GM23248 (cell line): ENCODE measurements at regions not wholly inside any gene's neighbourhood (a gene's known extent, or its start where the extent isn't known, plus 50 kb on each side); places are given as distances from the start of the nearest gene placed in this dataset.

Experiments
- DNase-seq: peaks from one replicate; pipeline ENCODE4 v3.0.0-alpha.2; 2015
- H2AFZ ChIP-seq: fragments of 200-600 bp; sonication (generic); 2 replicates; pipeline ENCODE4 v1.6.1; 2016; ENCODE audit warnings: antibody characterized with exemption
- H3F3A ChIP-seq: fragments of 200-600 bp; sonication (generic); 2 replicates; pipeline ENCODE4 v1.6.1; 2016; ENCODE audit warnings: mild to moderate bottlenecking, antibody characterized with exemption, mixed run types; ENCODE audit not compliant: insufficient read depth
- H3K27ac ChIP-seq: fragments of 200-600 bp; sonication (generic); 2 replicates; pipeline ENCODE4 v1.5.1; 2016; ENCODE audit warnings: mild to moderate bottlenecking
- H3K27me3 ChIP-seq: fragments of 200-600 bp; sonication (generic); replicated peaks from 2 replicates; pipeline ENCODE4 v1.6.1; 2016; ENCODE audit warnings: mild to moderate bottlenecking; ENCODE audit not compliant: insufficient read depth
- H3K36me3 ChIP-seq: fragments of 200-600 bp; sonication (generic); 2 replicates; pipeline ENCODE4 v1.6.1; 2016; ENCODE audit warnings: low read depth, mild to moderate bottlenecking
- H3K4me1 ChIP-seq: fragments of 200-600 bp; sonication (generic); 2 replicates; pipeline ENCODE4 v1.6.1; 2016; ENCODE audit warnings: mild to moderate bottlenecking; ENCODE audit not compliant: insufficient read depth
- H3K4me2 ChIP-seq: fragments of 200-600 bp; sonication (generic); one replicate; pipeline ENCODE4 v1.6.1; 2016; ENCODE audit warnings: mild to moderate bottlenecking; ENCODE audit not compliant: unreplicated experiment
- H3K4me3 ChIP-seq: fragments of 200-600 bp; sonication (generic); 2 replicates; pipeline ENCODE4 v1.5.1; 2016; ENCODE audit warnings: mild to moderate bottlenecking
- H3K79me2 ChIP-seq: fragments of 200-600 bp; sonication (generic); 2 replicates; pipeline ENCODE4 v1.6.1; 2016; ENCODE audit warnings: mild to moderate bottlenecking; ENCODE audit not compliant: insufficient read depth
- H3K9ac ChIP-seq: fragments of 200-600 bp; sonication (generic); 2 replicates; pipeline ENCODE4 v1.6.1; 2016; ENCODE audit warnings: mild to moderate bottlenecking
- H3K9me2 ChIP-seq: fragments of 200-600 bp; sonication (generic); 2 replicates; pipeline ENCODE4 v1.6.1; 2016; ENCODE audit warnings: mixed run types, mild to moderate bottlenecking, moderate library complexity; ENCODE audit not compliant: insufficient read depth
- H3K9me3 ChIP-seq: fragments of 200-600 bp; sonication (generic); one replicate; pipeline ENCODE4 v1.6.1; 2017; ENCODE audit warnings: low read depth
- H4K20me1 ChIP-seq: fragments of 200-600 bp; sonication (generic); 2 replicates; pipeline ENCODE4 v1.6.0; 2016; ENCODE audit not compliant: insufficient read depth
- EZH2 ChIP-seq: fragments of 200-600 bp; sonication (generic); IDR thresholded peaks from 2 replicates; pipeline ENCODE4 v1.6.1; 2018; ENCODE audit warnings: antibody characterized with exemption, mild to moderate bottlenecking; ENCODE audit not compliant: insufficient read depth, poor library complexity, severe bottlenecking
- EZH2phosphoT487 ChIP-seq: fragments of 200-600 bp; sonication (generic); IDR thresholded peaks from 2 replicates; pipeline ENCODE4 v1.6.1; 2018; ENCODE audit warnings: antibody characterized with exemption, moderate library complexity, mild to moderate bottlenecking, low read depth; ENCODE audit not compliant: insufficient read depth
- WGBS, 2 experiments: methylation state at CpG; one replicate each; pipeline ENCODE4 v1.1.6; 2015 to 2017; ENCODE audit warnings: low lambda C conversion rate in 2 of 2, low coverage in 1 of 2; ENCODE audit errors: missing lambda C conversion rate in 2 of 2; 5-methylcytosine and 5-hydroxymethylcytosine counted together
- in situ Hi-C: fragments of 300-500 bp; cut with MboI; formaldehyde crosslinking; loops from 2 replicates; pipeline ENCODE4 v1.15.0; 2020

GRCh38 chr16:52837251-52837650 lies 215.4 kb downstream of the CHD9NB start:
- Histone ChIP-seq H3K4me3 (no peak overlapping the region), H4K20me1 (no peaks in the 10 kb centered on the region), H3K79me2 (no peaks in the 10 kb centered on the region), H3K4me2 (no peak overlapping the region), H3K27ac (no peak overlapping the region), H2AFZ (no peak overlapping the region), H3K9me2 (no peaks in the 10 kb centered on the region), H3K9me3 (no peaks in the 10 kb centered on the region), H3K27me3 (no peaks in the 10 kb centered on the region), H3K9ac (no peak overlapping the region), H3K36me3 (no peaks in the 10 kb centered on the region), H3K4me1 (no peaks in the 10 kb centered on the region), H3F3A (no peaks in the 10 kb centered on the region)
- DNase-seq: no peak
- WGBS, 2 experiments: 10 to 17% methylated on average over 3 of the region's 3 CpGs
- in situ Hi-C loops: no loop called here
- TF ChIP-seq EZH2phosphoT487 (no peak), EZH2 (no peak)

- in situ Hi-C loops: no loop called here
- Histone ChIP-seq H3K4me1 (no peaks in the 10 kb centered on the region), H3K9me2 (no peaks in the 10 kb centered on the region), H3K4me2 (no peak overlapping the region), H2AFZ (no peak overlapping the region), H3K4me3 (no peak overlapping the region), H3F3A (no peaks in the 10 kb centered on the region), H3K36me3 (no peaks in the 10 kb centered on the region), H4K20me1 (no peaks in the 10 kb centered on the region), H3K9me3 (no peaks in the 10 kb centered on the region), H3K9ac (no peak overlapping the region), H3K27me3 (no peaks in the 10 kb centered on the region), H3K27ac (no peak overlapping the region), H3K79me2 (no peaks in the 10 kb centered on the region)
- 57 to 67% methylated on average over 5 of the region's 5 CpGs for WGBS, 2 experiments
- no peak for DNase-seq
- TF ChIP-seq EZH2phosphoT487 (no peak), EZH2 (no peak)
Observed at GRCh38 chr16:52834736-52835465, 217.8 kb downstream of the CHD9NB start.

- H3K4me2 ChIP-seq: no peak overlapping the region
- H2AFZ ChIP-seq: no peak overlapping the region
- H3K36me3 ChIP-seq: no peaks in the 10 kb centered on the region
- no peaks in the 10 kb centered on the region for H3K27me3 ChIP-seq
- H4K20me1 ChIP-seq: no peaks in the 10 kb centered on the region
- WGBS, 2 experiments: 2 to 4% methylated on average over 2 of the region's 2 CpGs
- H3K9me3 ChIP-seq: no peaks in the 10 kb centered on the region
- no peak for TF ChIP-seq EZH2
- TF ChIP-seq EZH2phosphoT487: no peak
- no peaks in the 10 kb centered on the region for H3K4me1 ChIP-seq
- no peaks in the 10 kb centered on the region for H3K9me2 ChIP-seq
- no peak overlapping the region for H3K4me3 ChIP-seq
- in situ Hi-C loops: no loop called here
- no peak overlapping the region for H3K9ac ChIP-seq
- no peaks in the 10 kb centered on the region for H3F3A ChIP-seq
- no peak for DNase-seq
- no peak overlapping the region for H3K27ac ChIP-seq
- H3K79me2 ChIP-seq: no peaks in the 10 kb centered on the region
Observed at GRCh38 chr16:52832771-52833170, 219.9 kb downstream of the CHD9NB start.

- 27 to 40% methylated on average over 4 of the region's 4 CpGs for WGBS, 2 experiments
- DNase-seq: no peak
Observed at GRCh38 chr16:52827456-52827855, 225.2 kb downstream of the CHD9NB start.

GRCh38 chr16:52825892-52826291 lies 226.8 kb downstream of the CHD9NB start:
- Histone ChIP-seq H2AFZ (no peak overlapping the region), H3K4me1 (no peaks in the 10 kb centered on the region), H3K4me2 (no peak overlapping the region), H3K27me3 (no peaks in the 10 kb centered on the region), H3K36me3 (no peaks in the 10 kb centered on the region), H3K27ac (no peak overlapping the region), H3K9me3 (no peaks in the 10 kb centered on the region), H3K79me2 (no peaks in the 10 kb centered on the region), H3F3A (no peaks in the 10 kb centered on the region), H4K20me1 (no peaks in the 10 kb centered on the region), H3K9ac (no peak overlapping the region), H3K4me3 (no peak overlapping the region), H3K9me2 (no peaks in the 10 kb centered on the region)
- no peak for DNase-seq
- WGBS, 2 experiments: 8 to 11% methylated on average over 5 of the region's 5 CpGs
- no peak for TF ChIP-seq EZH2phosphoT487
- TF ChIP-seq EZH2: no peak
- in situ Hi-C loops: no loop called here

More at GRCh38 chr16:52827456-52827855, 225.2 kb downstream of the CHD9NB start:
- Histone ChIP-seq H3K36me3 (no peaks in the 10 kb centered on the region), H3K9ac (no peak overlapping the region), H3K9me2 (no peaks in the 10 kb centered on the region), H3K4me2 (no peak overlapping the region), H2AFZ (no peak overlapping the region), H3F3A (no peaks in the 10 kb centered on the region), H3K9me3 (no peaks in the 10 kb centered on the region), H3K4me1 (no peaks in the 10 kb centered on the region), H3K27me3 (no peaks in the 10 kb centered on the region), H3K4me3 (no peak overlapping the region), H4K20me1 (no peaks in the 10 kb centered on the region), H3K27ac (no peak overlapping the region), H3K79me2 (no peaks in the 10 kb centered on the region)
- TF ChIP-seq EZH2: no peak
- TF ChIP-seq EZH2phosphoT487: no peak
- in situ Hi-C loops: no loop called here
